Stimulated activated effector memory CD8-positive, alpha-beta T cell treated with anti-CD3 and anti-CD28 coated beads, Interleukin-12 subunit alpha, Interleukin-12 subunit beta, amount 100 ng/mL, for 72 hours (primary cell): ENCODE measurements at regions not wholly inside any gene's neighbourhood (a gene's known extent, or its start where the extent isn't known, plus 50 kb on each side); places are given as distances from the start of the nearest gene placed in this dataset.

Experiments used
- ATAC-seq: fragments of 150-1000 bp; cut with Tn5 transposase; 2 replicates; pipeline ENCODE4 v1.10.0; 2021
- DNase-seq, 2 donors: peaks; one replicate each; pipeline ENCODE4 v3.0.0; 2021 to 2022; ENCODE audit warnings: low spot score in 2 of 2
- H3K27ac Mint-ChIP-seq: one replicate; pipeline ENCODE4 v1.8.0; 2022; ENCODE audit warnings: mild to moderate bottlenecking, mixed read lengths
- H3K36me3 Mint-ChIP-seq: one replicate; pipeline ENCODE4 v1.8.0; 2022; ENCODE audit warnings: mild to moderate bottlenecking, mixed read lengths
- H3K4me1 Mint-ChIP-seq: one replicate; pipeline ENCODE4 v1.8.0; 2022; ENCODE audit warnings: mixed read lengths
- H3K4me3 Mint-ChIP-seq: one replicate; pipeline ENCODE4 v1.8.0; 2022; ENCODE audit warnings: mild to moderate bottlenecking, mixed read lengths
- H3K9me3 Mint-ChIP-seq: one replicate; pipeline ENCODE4 v1.8.0; 2022; ENCODE audit warnings: mixed read lengths

- DNase-seq = no peak
- peaks cover 8% of the 10 kb centered on the region for H3K9me3 Mint-ChIP-seq
- no peak for ATAC-seq
- no peak overlapping the region for H3K27ac Mint-ChIP-seq
- no peaks in the 10 kb centered on the region for H3K36me3 Mint-ChIP-seq
- H3K4me3 Mint-ChIP-seq = no peak overlapping the region
- no peaks in the 10 kb centered on the region for H3K4me1 Mint-ChIP-seq
Measured at GRCh38 chr6:3596766-3597165, 139.9 kb upstream of the SLC22A23 start.

GRCh38 chr6:3594201-3594600, 137.4 kb upstream of the SLC22A23 start:
- Mint-ChIP-seq H3K36me3 (no peaks in the 10 kb centered on the region), H3K4me1 (no peaks in the 10 kb centered on the region), H3K4me3 (no peak overlapping the region), H3K27ac (no peak overlapping the region), H3K9me3 (no peaks in the 10 kb centered on the region)
- no peak for DNase-seq
- ATAC-seq = no peak

DNA sequence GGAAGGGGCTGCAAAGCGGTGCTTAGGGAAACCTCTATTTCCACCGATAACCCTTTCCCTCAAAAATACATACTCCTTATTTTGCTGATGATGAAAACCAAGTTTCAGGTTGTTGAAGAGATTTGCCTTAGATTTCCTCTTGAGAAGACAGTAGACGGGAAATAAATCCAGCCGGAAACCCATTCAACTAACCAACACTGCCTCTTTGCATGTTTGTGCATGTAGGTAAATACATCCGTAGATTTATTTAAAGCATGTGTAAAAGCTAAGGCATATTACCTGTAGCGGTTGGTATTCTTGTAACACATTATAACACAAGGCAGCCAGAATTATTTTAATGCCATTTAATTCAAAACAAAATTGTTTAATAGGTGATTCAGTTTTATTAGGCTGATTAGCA, 136.3 kb upstream of the SLC22A23 start:
- Mint-ChIP-seq H3K9me3 (no peaks in the 10 kb centered on the region), H3K27ac (no peak overlapping the region), H3K4me1 (no peaks in the 10 kb centered on the region), H3K36me3 (no peaks in the 10 kb centered on the region), H3K4me3 (no peak overlapping the region)
- ATAC-seq (no peak), DNase-seq (no peak)

- Mint-ChIP-seq H3K36me3 (no peaks in the 10 kb centered on the region), H3K4me1 (no peaks in the 10 kb centered on the region), H3K27ac (no peak overlapping the region), H3K9me3 (no peaks in the 10 kb centered on the region), H3K4me3 (no peak overlapping the region)
- DNase-seq (no peak), ATAC-seq (peak; percentile 45)
Measured at GRCh38 chr6:3592371-3592941, 135.6 kb upstream of the SLC22A23 start.

- H3K9me3 Mint-ChIP-seq = no peaks in the 10 kb centered on the region
Measured at GRCh38 chr6:3591970-3592369, 135.1 kb upstream of the SLC22A23 start.

GRCh38 chr6:3587660-3588059, 130.8 kb upstream of the SLC22A23 start:
- H3K4me1 Mint-ChIP-seq = no peaks in the 10 kb centered on the region
- H3K4me3 Mint-ChIP-seq = no peak overlapping the region
- no peak overlapping the region for H3K27ac Mint-ChIP-seq
- H3K9me3 Mint-ChIP-seq = no peaks in the 10 kb centered on the region
- ATAC-seq (no peak), DNase-seq (no peak)
- no peaks in the 10 kb centered on the region for H3K36me3 Mint-ChIP-seq

More at GRCh38 chr6:3591970-3592369, 135.1 kb upstream of the SLC22A23 start:
- Mint-ChIP-seq H3K4me1 (no peaks in the 10 kb centered on the region), H3K36me3 (no peaks in the 10 kb centered on the region), H3K4me3 (no peak overlapping the region), H3K27ac (no peak overlapping the region)
- ATAC-seq = no peak
- DNase-seq = no peak

DNA sequence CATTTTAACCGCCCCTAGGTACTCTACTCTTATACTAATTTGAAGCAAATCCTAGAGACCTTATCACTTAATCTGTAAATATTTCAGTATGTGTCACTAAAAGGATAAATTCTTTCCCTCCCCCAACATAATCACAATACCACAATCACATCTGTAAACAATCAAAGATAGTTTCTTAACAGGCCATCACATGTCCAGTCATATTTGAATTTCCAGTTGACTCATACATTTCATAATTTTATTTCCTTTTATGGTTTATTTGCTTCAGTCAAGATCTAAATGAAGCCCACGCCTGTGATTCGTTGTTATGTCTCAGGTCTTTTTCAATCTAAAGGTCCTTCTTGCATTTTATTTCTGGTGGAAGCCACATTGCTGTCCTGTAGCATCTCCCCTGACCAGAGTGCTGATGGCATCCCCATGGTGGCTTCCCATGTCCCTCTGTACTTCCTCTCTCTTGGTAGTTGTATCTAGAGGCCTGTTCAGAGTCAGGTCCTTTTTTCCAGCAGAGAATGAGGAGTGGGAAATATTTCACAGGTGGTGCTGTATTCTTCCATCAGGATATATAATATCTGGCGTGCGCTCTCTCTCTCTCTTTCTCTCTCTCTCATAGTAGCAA, 128.6 kb upstream of the SLC22A23 start:
- Mint-ChIP-seq H3K9me3 (no peaks in the 10 kb centered on the region), H3K4me3 (no peak overlapping the region), H3K4me1 (no peaks in the 10 kb centered on the region), H3K27ac (no peak overlapping the region), H3K36me3 (no peaks in the 10 kb centered on the region)
- DNase-seq (no peak), ATAC-seq (peak; percentile 63)

DNA sequence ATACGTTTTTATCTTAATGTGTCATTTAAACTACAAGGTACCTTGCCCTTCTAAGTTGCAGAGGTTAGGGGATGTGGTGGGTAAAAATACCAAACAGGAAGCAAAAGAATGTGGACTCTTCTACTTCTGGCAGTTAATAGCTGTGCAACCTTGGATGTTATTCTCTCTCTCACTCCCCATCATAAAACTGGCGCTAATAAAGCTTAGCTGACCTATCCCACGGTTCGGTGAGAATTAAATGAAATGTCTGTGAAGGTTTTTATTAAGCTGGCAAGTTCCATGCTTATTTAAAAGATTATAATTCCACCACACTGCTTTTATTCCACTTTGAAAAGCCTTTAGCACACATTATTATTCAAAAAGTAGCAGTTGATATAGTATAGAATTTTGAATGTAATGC, 127.8 kb upstream of the SLC22A23 start:
- Mint-ChIP-seq H3K27ac (no peak overlapping the region), H3K4me1 (no peaks in the 10 kb centered on the region), H3K36me3 (no peaks in the 10 kb centered on the region), H3K9me3 (no peaks in the 10 kb centered on the region), H3K4me3 (no peak overlapping the region)
- DNase-seq (no peak), ATAC-seq (no peak)

DNA sequence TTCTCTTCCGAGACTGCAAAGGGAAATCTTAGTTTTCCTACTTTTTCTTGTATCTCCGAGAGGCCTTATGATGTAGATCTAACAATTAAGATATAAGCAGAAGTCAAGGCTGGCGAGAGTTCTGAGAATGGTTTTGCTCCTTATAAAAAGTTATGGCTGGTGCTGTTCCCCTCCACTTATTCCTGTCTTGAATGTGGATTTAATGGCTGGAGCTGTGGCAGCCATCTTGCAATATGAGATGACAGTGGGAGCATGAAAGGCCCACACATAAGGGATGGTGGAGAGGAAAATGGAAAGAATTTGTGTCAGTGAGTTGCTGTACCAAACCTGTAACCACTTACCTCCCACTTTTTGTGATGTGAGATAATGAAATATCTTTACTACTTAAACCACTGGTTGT, 124.6 kb upstream of the SLC22A23 start:
- Mint-ChIP-seq H3K36me3 (no peaks in the 10 kb centered on the region), H3K4me3 (no peak overlapping the region), H3K9me3 (no peaks in the 10 kb centered on the region), H3K27ac (no peak overlapping the region), H3K4me1 (no peaks in the 10 kb centered on the region)
- ATAC-seq (no peak), DNase-seq (no peak)

DNA sequence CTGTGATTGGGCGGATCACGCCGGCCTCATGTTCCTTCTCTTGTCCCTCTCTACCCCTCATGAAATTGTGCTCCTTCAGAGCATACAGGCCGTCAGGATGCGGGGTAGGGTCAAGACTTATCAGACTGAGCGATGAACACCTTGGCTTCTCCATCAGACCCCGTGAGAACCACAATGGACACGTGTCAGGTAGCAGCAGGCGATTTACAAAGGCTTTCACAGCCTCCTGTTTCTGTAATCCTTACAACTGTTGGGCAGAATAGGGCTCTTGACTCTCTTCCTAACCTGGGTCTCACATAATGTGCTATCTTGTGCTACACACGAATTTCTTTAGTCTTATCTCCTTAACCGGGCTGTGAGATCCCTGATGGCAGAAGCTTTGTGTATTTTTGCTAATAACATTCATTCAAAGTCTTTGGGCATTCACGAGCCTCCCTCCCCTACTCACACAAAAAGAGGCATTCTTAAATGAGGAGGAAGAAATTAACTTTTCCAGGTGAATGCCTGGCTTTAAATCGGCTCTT, 122.9 kb upstream of the SLC22A23 start:
- no peaks in the 10 kb centered on the region for H3K4me1 Mint-ChIP-seq
- ATAC-seq (no peak), DNase-seq (no peak)
- H3K36me3 Mint-ChIP-seq = no peaks in the 10 kb centered on the region
- H3K27ac Mint-ChIP-seq = no peak overlapping the region
- H3K9me3 Mint-ChIP-seq = no peaks in the 10 kb centered on the region
- H3K4me3 Mint-ChIP-seq = no peak overlapping the region

DNA sequence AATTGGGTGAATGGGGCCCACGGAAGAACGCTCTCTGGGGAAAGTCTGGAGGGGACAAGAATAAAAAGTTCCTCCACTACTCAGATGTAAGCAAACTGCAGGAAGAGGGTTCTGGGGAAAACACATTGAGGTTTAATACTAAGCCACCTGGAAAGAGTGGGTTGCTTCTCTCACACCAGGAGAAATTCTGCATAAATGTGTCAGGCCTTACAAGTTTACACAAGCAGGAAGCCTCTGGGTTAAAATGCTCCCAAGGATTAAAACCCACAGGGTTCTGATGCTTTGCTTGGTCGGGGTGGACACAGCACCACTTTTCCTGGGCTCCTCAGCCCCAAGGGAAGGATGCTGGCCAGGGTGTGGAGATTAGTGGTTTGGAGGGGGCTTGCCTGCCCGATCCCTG, 122.1 kb upstream of the SLC22A23 start:
- Mint-ChIP-seq H3K4me3 (no peak overlapping the region), H3K4me1 (no peaks in the 10 kb centered on the region), H3K27ac (no peak overlapping the region), H3K36me3 (no peaks in the 10 kb centered on the region), H3K9me3 (no peaks in the 10 kb centered on the region)
- DNase-seq (no peak), ATAC-seq (no peak)

DNA sequence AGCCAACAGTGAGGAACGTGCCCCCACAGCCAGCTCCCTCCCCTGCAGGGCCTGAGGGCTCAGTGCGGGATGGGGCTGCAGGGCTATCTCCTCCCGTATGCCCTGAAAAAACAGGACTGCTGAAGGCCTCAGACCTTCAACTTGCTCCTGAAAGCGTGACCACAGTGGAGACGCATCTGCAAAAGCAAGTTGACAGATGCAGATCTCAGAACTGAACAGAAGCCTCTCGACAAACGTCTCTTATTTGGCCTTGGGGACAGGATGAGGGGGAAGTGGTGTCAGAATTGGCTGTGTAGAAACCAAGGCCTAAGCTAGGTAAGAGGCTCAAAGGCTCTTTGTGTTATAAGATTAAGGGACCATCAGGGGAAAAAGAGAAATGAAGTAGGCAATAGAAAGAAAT, 120.7 kb upstream of the SLC22A23 start:
- DNase-seq = no peak
- no peaks in the 10 kb centered on the region for H3K4me1 Mint-ChIP-seq
- H3K27ac Mint-ChIP-seq = no peak overlapping the region
- no peak overlapping the region for H3K4me3 Mint-ChIP-seq
- H3K36me3 Mint-ChIP-seq = no peaks in the 10 kb centered on the region
- H3K9me3 Mint-ChIP-seq = no peaks in the 10 kb centered on the region
- no peak for ATAC-seq

GRCh38 chr6:3575701-3576100, 118.9 kb upstream of the SLC22A23 start:
- Mint-ChIP-seq H3K4me3 (no peak overlapping the region), H3K4me1 (no peaks in the 10 kb centered on the region), H3K27ac (no peak overlapping the region), H3K36me3 (no peaks in the 10 kb centered on the region), H3K9me3 (no peaks in the 10 kb centered on the region)
- no peak for DNase-seq
- no peak for ATAC-seq

DNA sequence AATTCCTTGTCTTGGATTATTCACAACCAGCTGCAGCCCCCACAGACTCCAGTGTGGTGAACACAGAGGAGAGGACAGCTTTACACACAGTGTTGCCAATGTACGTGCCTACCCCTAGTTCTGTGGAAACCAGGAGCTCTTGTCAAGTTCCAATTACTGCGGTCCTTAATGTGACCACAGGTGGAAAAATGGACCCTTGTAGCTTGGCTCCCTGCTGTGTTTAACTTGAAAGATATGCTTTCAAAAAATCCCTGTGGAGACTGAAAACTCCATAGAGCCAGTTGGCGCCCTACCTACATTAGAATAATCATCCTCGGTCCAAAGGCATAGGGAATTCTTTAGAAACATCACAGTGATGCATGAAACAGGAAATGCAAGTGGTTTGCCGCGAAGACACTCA, 118.3 kb upstream of the SLC22A23 start:
- no peak for DNase-seq
- Mint-ChIP-seq H3K9me3 (no peaks in the 10 kb centered on the region), H3K36me3 (no peaks in the 10 kb centered on the region), H3K4me3 (no peak overlapping the region), H3K27ac (no peak overlapping the region), H3K4me1 (no peaks in the 10 kb centered on the region)
- no peak for ATAC-seq

DNA sequence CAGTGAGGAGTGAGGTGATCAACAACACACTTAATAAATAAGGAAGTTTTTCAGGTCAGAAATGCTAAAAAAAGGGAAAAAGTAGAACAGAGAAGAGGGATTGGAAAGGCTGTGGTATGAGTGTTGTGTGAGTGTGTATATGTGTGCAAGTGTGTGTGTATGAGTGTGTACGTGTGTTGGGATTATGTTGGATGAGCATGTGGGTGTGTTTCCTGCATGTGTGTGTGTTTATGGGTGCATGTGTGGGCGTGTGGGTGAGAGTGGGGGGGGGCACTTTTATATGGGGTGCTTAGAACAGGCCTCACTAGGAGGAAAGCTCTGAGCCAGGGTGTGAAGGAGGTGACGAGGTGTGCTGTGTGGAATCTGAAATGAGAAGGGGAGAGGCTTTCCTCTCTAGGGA, 116.8 kb upstream of the SLC22A23 start:
- ATAC-seq (no peak), DNase-seq (no peak)
- Mint-ChIP-seq H3K4me1 (no peaks in the 10 kb centered on the region), H3K27ac (no peak overlapping the region), H3K9me3 (no peaks in the 10 kb centered on the region), H3K4me3 (no peak overlapping the region), H3K36me3 (no peaks in the 10 kb centered on the region)

- DNase-seq = no peak
- H3K36me3 Mint-ChIP-seq = no peaks in the 10 kb centered on the region
- H3K4me3 Mint-ChIP-seq = no peak overlapping the region
- H3K4me1 Mint-ChIP-seq = no peaks in the 10 kb centered on the region
- H3K27ac Mint-ChIP-seq = no peak overlapping the region
- peak; percentile 17 for ATAC-seq
- H3K9me3 Mint-ChIP-seq = no peaks in the 10 kb centered on the region
Measured at GRCh38 chr6:3571836-3572235, 115.0 kb upstream of the SLC22A23 start.
